Activated T-helper 17 cell treated with anti-CD3 and anti-CD28 coated beads, Interleukin-2, amount 50 U/mL, for 72 hours (primary cell): ENCODE measurements at regions not wholly inside any gene's neighbourhood (a gene's known extent, or its start where the extent isn't known, plus 50 kb on each side); places are given as distances from the start of the nearest gene placed in this dataset.

Experiments used
- ATAC-seq: fragments of 150-1000 bp; cut with Tn5 transposase; replicated peaks from 2 replicates; pipeline ENCODE4 v1.10.0; 2021; ENCODE audit warnings: mild to moderate bottlenecking, moderate library complexity
- H3K27ac Mint-ChIP-seq: one replicate; pipeline ENCODE4 v1.8.0; 2022; ENCODE audit warnings: mixed read lengths
- H3K27me3 Mint-ChIP-seq: one replicate; pipeline ENCODE4 v1.8.0; 2022; ENCODE audit warnings: mixed read lengths
- H3K36me3 Mint-ChIP-seq: one replicate; pipeline ENCODE4 v1.8.0; 2022; ENCODE audit warnings: low read depth, mild to moderate bottlenecking, mixed read lengths
- H3K4me1 Mint-ChIP-seq: one replicate; pipeline ENCODE4 v1.8.0; 2022; ENCODE audit warnings: mixed read lengths
- H3K4me3 Mint-ChIP-seq: one replicate; pipeline ENCODE4 v1.8.0; 2022; ENCODE audit warnings: mild to moderate bottlenecking, mixed read lengths
- H3K9me3 Mint-ChIP-seq: one replicate; pipeline ENCODE4 v1.8.0; 2022; ENCODE audit warnings: mixed read lengths

DNA sequence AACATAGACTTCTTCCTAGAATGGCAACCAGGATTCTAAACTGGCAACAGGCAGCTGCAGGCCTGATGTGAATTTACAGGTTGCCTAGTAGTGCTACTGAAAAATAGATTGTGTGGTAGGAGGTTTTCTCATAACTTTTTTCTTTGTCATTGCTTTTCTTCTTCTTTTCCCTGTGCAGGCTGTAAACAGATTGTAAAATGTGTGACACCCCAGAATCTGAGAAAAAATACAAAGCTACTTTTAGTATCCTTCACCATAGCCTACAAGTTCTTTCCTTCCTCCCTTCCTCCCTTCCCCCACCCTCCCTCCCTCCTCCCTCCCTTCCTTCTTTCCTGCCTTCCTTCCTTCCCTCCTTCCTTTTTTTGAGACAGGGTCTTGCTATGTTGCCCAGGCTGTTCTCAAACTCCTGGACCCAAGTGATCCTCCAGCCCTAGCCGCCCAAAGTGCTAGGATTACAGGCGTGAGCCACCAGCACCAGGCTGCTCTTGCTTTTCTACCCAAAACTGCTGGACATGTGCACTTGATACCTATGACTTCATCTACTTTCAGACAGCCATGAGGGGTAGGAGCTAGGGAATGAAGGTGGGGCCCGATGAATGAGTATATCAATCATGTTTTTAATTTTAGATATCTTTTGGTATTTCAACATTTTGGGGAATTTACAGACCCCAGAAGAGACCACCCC lies 114.2 kb upstream of the EEA1 start:
- ATAC-seq = no peak
- Mint-ChIP-seq H3K27me3 (peaks cover 18% of the 10 kb centered on the region), H3K36me3 (no peaks in the 10 kb centered on the region), H3K9me3 (no peaks in the 10 kb centered on the region), H3K4me1 (no peaks in the 10 kb centered on the region), H3K4me3 (no peak overlapping the region), H3K27ac (no peak overlapping the region)

GRCh38 chr12:93043877-93044209 lies 114.7 kb upstream of the EEA1 start:
- no peaks in the 10 kb centered on the region for H3K9me3 Mint-ChIP-seq
- H3K4me3 Mint-ChIP-seq = no peak overlapping the region
- no peaks in the 10 kb centered on the region for H3K36me3 Mint-ChIP-seq
- no peak overlapping the region for H3K27ac Mint-ChIP-seq
- peaks cover 19% of the 10 kb centered on the region for H3K27me3 Mint-ChIP-seq
- H3K4me1 Mint-ChIP-seq = no peaks in the 10 kb centered on the region
- no peak for ATAC-seq

- ATAC-seq = no peak
- Mint-ChIP-seq H3K27me3 (peaks cover 11% of the 10 kb centered on the region), H3K4me3 (no peak overlapping the region), H3K36me3 (no peaks in the 10 kb centered on the region), H3K9me3 (no peaks in the 10 kb centered on the region), H3K4me1 (no peaks in the 10 kb centered on the region), H3K27ac (no peak overlapping the region)
These were observed 118.0 kb upstream of the EEA1 start for GRCh38 chr12:93047118-93047517.

DNA sequence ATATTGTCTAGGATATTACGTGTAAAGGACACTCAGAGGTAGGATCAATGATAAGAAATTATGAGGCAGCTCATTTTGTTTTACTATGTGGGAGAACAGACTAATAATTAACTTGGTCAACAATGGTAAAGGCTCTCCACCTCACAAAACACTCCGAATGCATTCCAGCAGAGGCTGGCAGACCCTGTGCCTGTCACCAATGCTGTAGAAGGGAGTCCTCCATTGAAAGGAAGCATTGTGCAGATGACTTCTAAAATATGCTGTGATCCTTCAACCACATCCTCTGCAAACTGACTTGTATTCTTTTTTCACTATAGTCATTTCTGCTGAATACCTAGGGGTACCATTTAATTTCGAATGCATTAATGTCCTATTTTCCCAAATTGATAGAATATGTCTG lies 119.6 kb upstream of the EEA1 start:
- Mint-ChIP-seq H3K4me3 (no peak overlapping the region), H3K27ac (no peak overlapping the region), H3K4me1 (no peaks in the 10 kb centered on the region), H3K9me3 (no peaks in the 10 kb centered on the region), H3K27me3 (peaks cover 11% of the 10 kb centered on the region), H3K36me3 (no peaks in the 10 kb centered on the region)
- no peak for ATAC-seq

DNA sequence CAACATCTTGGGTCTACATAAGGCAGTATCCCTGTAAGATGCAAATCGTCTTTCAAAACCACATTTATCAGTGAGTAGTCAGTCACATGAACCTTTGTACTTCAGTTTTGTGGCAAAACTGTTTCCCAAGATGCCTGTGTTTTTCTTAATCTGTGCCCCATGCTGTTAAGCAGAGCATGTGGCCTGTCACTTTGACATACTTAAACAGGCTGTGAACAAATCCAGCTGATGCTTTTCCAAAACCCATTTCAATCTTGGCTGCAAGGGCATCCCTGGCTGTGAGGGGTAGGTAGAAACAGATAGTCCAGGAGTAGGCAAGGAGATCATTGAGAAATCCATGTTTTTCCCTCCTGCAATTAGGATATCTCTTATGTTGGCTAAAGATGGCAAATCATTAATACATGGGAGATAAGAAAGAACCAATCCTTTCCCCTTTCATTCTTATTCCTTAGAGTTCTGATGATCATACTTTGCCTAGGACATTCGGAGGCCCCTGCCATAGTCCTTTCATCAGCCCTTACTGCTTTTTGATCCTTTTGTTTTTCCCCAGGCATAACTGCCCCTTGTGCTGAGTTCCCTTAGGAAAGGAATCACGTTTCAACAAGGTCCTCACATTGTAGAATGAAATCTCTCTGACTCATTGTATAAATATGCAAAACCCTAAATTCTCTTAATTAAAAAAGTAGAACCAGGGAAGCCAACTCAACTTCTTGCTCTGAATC lies 121.1 kb upstream of the EEA1 start:
- Mint-ChIP-seq H3K4me1 (no peaks in the 10 kb centered on the region), H3K9me3 (no peaks in the 10 kb centered on the region), H3K27me3 (peaks cover 19% of the 10 kb centered on the region), H3K36me3 (no peaks in the 10 kb centered on the region), H3K27ac (no peak overlapping the region), H3K4me3 (no peak overlapping the region)
- ATAC-seq = no peak

DNA sequence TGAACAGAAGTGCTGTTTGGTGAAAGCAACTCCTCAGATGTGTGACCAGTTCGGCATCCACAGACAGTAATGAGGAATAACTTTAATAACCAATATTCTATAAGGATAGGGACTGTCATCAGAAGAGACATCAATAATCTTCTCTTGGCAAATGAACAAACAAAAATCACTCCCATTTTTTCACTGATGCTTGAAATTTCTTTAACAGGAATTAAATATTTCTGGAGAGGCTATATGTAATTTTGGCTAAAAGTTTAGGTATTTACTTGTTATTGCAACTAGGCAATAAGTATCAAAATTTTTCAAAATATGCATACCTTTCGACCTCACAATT lies 121.6 kb upstream of the EEA1 start:
- no peak for ATAC-seq
- Mint-ChIP-seq H3K27me3 (peaks cover 25% of the 10 kb centered on the region), H3K4me1 (no peaks in the 10 kb centered on the region), H3K9me3 (no peaks in the 10 kb centered on the region), H3K27ac (no peak overlapping the region), H3K36me3 (no peaks in the 10 kb centered on the region), H3K4me3 (no peak overlapping the region)

GRCh38 chr12:93054021-93054420 lies 124.9 kb upstream of the EEA1 start:
- Mint-ChIP-seq H3K27me3 (peaks cover 43% of the 10 kb centered on the region), H3K4me3 (no peak overlapping the region), H3K9me3 (no peaks in the 10 kb centered on the region), H3K27ac (no peak overlapping the region), H3K36me3 (no peaks in the 10 kb centered on the region), H3K4me1 (no peaks in the 10 kb centered on the region)
- no peak for ATAC-seq

DNA sequence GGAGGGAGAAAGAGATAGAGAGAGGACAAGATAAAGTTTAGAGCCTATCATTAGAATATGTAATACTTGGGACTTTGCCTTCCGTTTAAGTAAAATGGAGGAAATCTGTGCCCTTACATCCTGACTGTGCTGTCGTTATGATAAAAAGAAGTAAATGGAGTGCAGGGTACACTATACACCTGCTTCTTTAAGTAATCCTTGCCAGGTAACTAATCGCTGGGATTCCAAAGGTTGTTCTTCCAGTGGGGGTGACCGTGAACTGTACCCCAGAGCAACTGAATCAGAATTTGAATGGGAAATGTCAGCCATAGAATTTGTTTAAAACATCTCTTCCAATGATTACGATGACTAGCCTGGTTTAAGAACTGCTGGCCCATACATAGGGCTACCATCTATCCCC lies 126.1 kb upstream of the EEA1 start:
- no peak overlapping the region for H3K27ac Mint-ChIP-seq
- no peaks in the 10 kb centered on the region for H3K4me1 Mint-ChIP-seq
- H3K36me3 Mint-ChIP-seq = no peaks in the 10 kb centered on the region
- no peak for ATAC-seq
- no peak overlapping the region for H3K4me3 Mint-ChIP-seq
- peaks cover 47% of the 10 kb centered on the region for H3K27me3 Mint-ChIP-seq
- H3K9me3 Mint-ChIP-seq = no peaks in the 10 kb centered on the region

GRCh38 chr12:93056971-93057535 lies 128.0 kb upstream of the EEA1 start:
- Mint-ChIP-seq H3K36me3 (no peaks in the 10 kb centered on the region), H3K27ac (no peak overlapping the region), H3K27me3 (peaks cover 47% of the 10 kb centered on the region), H3K4me1 (no peaks in the 10 kb centered on the region), H3K4me3 (no peak overlapping the region), H3K9me3 (no peaks in the 10 kb centered on the region)
- no peak for ATAC-seq

DNA sequence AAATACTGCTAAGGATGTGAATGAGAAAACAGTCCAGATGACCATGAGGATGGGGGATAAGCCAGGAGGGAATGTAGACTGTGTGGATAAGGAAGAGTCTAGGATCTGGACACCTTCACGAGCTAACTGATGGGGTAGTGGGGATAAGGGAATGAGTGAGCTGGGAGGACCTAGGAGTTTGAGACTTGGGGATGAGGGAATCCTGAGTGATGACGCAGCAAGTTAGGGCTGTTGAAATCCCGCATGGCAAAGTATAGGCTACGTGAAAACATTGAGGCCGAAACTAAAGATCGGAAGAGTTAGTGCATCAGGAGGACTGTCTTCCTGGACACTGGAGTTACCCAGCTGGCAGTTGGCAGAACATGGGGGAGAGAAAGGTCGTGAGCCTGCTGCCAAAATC lies 129.2 kb upstream of the EEA1 start:
- Mint-ChIP-seq H3K27me3 (peaks cover 47% of the 10 kb centered on the region), H3K27ac (no peak overlapping the region), H3K4me3 (no peak overlapping the region), H3K36me3 (no peaks in the 10 kb centered on the region), H3K4me1 (no peaks in the 10 kb centered on the region), H3K9me3 (no peaks in the 10 kb centered on the region)
- no peak for ATAC-seq

- H3K27ac Mint-ChIP-seq = no peak overlapping the region
- no peaks in the 10 kb centered on the region for H3K9me3 Mint-ChIP-seq
These were observed 130.2 kb upstream of the EEA1 start for GRCh38 chr12:93059288-93059687.

GRCh38 chr12:93059925-93060665 lies 131.0 kb upstream of the EEA1 start:
- Mint-ChIP-seq H3K27me3 (peaks cover 45% of the 10 kb centered on the region), H3K4me1 (no peaks in the 10 kb centered on the region)
- ATAC-seq = peak; percentile 32

More at GRCh38 chr12:93059288-93059687, 130.2 kb upstream of the EEA1 start:
- Mint-ChIP-seq H3K27me3 (peaks cover 49% of the 10 kb centered on the region), H3K4me3 (no peak overlapping the region), H3K36me3 (no peaks in the 10 kb centered on the region), H3K4me1 (no peaks in the 10 kb centered on the region)
- ATAC-seq = no peak

GRCh38 chr12:93060666-93061472 lies 131.8 kb upstream of the EEA1 start:
- no peak overlapping the region for H3K4me3 Mint-ChIP-seq
- no peak for ATAC-seq
- no peaks in the 10 kb centered on the region for H3K36me3 Mint-ChIP-seq
- H3K27ac Mint-ChIP-seq = no peak overlapping the region
- peaks cover 37% of the 10 kb centered on the region for H3K27me3 Mint-ChIP-seq
- H3K9me3 Mint-ChIP-seq = no peaks in the 10 kb centered on the region
- H3K4me1 Mint-ChIP-seq = no peaks in the 10 kb centered on the region

More at GRCh38 chr12:93059925-93060665, 131.0 kb upstream of the EEA1 start:
- H3K27ac Mint-ChIP-seq = no peak overlapping the region
- H3K4me3 Mint-ChIP-seq = no peak overlapping the region
- H3K9me3 Mint-ChIP-seq = no peaks in the 10 kb centered on the region
- no peaks in the 10 kb centered on the region for H3K36me3 Mint-ChIP-seq
